ENCODE measurements at regions not wholly inside any gene's neighbourhood (a gene's known extent, or its start where the extent isn't known, plus 50 kb on each side); places are given as distances from the start of the nearest gene placed in this dataset.
"Not testable (repeated sequence)": the region's sequence is repeated elsewhere in the genome, so short reads cannot be mapped to it uniquely, and the experiment has no call there.

GRCh38 chrX:122940199-122940598, 243.9 kb upstream of the GRIA3 start:
- TF ChIP-seq, protein P1, sequence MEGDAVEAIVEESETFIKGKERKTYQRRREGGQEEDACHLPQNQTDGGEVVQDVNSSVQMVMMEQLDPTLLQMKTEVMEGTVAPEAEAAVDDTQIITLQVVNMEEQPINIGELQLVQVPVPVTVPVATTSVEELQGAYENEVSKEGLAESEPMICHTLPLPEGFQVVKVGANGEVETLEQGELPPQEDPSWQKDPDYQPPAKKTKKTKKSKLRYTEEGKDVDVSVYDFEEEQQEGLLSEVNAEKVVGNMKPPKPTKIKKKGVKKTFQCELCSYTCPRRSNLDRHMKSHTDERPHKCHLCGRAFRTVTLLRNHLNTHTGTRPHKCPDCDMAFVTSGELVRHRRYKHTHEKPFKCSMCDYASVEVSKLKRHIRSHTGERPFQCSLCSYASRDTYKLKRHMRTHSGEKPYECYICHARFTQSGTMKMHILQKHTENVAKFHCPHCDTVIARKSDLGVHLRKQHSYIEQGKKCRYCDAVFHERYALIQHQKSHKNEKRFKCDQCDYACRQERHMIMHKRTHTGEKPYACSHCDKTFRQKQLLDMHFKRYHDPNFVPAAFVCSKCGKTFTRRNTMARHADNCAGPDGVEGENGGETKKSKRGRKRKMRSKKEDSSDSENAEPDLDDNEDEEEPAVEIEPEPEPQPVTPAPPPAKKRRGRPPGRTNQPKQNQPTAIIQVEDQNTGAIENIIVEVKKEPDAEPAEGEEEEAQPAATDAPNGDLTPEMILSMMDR (conservative IDR thresholded peaks at IDR 0.05): no peak
- no peak overlapping the region for H3K27ac ChIP-seq

GRCh38 chrX:122941806-122942205, 242.3 kb upstream of the GRIA3 start:
- TF ChIP-seq, protein P1 (conservative IDR thresholded peaks at IDR 0.05): no peak
- no peak overlapping the region for H3K27ac ChIP-seq

- no peak overlapping the region for H3K27ac ChIP-seq
- TF ChIP-seq, protein P1 (conservative IDR thresholded peaks at IDR 0.05): no peak
Observed at GRCh38 chrX:122943918-122944317, 240.2 kb upstream of the GRIA3 start.

DNA sequence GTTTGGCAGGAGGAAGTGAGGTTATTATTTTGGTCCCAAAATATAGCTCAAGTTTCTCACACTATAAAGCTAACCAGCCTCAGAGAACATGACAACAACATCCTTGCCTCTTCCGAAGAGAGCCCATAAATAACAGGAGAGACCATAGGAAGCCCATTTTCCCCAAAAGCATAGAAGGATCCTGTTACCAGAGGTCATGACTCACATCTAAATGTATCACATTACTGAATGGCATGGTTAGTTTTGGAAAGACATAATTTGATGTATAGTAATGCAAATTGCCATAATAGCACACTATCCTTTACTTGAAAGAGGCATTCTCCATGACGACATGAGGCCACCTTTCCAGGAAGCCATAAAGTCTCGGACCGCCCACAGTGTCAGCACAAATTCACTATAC, 238.8 kb upstream of the GRIA3 start:
- TF ChIP-seq, protein P1 (conservative IDR thresholded peaks at IDR 0.05): no peak
- H3K27ac ChIP-seq: no peak overlapping the region

DNA sequence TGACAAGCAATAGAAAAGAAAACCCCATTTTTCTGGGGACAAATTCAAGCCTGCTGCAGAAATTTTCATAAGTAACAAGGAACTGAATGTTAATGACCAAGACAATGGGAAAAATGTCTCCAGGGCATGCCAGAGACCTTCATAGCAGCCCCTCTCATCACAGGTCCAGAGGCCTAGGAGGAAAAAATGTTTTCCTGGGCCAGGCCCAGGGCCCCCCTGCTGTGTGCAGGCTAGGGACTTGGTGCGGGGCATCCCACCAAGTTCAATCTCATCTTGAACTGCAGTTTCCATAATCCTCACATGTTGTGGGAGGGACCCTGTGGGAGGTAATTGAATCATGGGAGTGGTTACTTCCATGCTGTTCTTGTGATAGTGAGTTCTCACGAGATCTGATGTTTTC, 211.5 kb upstream of the GRIA3 start:
- TF ChIP-seq, protein P1 (conservative IDR thresholded peaks at IDR 0.05): no peak
- no peak overlapping the region for H3K27ac ChIP-seq

DNA sequence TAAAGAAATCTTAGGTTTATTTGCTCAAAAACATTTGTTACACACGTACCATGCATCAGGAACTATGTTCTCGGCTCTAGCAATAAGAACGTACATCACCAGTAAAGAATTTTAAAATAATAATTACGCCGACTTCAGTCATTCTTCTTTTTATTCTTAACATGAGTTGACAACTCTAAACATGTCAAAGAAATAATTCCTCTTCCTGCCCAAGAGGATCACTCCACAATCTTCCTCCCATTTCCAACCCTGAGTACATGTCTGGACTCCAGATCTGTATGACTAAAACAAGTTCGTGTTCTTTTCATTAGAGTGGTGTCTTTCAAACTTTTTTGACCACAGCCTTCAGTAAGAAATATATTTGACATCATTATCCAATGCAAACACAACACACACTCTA, 201.6 kb upstream of the GRIA3 start:
- H3K27ac ChIP-seq: no peak overlapping the region
- TF ChIP-seq, protein P1 (conservative IDR thresholded peaks at IDR 0.05): no peak

DNA sequence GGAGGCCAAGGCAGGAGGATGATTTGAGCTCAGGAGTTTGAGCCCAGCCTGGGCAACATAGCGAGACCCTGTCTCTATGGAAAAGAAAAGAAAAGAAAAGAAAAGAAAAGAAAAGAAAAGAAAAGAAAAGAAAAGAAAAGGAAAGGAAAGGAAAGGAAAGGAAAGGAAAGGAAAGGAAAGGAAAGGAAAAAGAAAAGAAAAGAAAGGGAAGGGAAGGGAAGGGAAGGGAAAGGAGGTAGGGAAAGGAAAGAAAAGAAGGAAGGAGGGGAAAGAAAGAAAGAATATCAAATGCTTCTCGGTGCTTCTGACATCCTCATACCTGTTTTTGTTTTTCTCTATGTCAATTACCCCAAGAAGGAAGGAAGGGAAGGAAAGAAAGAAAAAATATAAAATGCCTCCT, 181.2 kb upstream of the GRIA3 start:
- not testable (repeated sequence) for H3K27ac ChIP-seq

GRCh38 chrX:123013141-123013540, 170.9 kb upstream of the GRIA3 start:
- TF ChIP-seq, protein P1 (conservative IDR thresholded peaks at IDR 0.05): no peak

More at GRCh38 chrX:123013141-123013540, 170.9 kb upstream of the GRIA3 start:
- H3K27ac ChIP-seq: no peak overlapping the region
